ENCODE measurements at regions not wholly inside any gene's neighbourhood (a gene's known extent, or its start where the extent isn't known, plus 50 kb on each side); places are given as distances from the start of the nearest gene placed in this dataset.
"Not testable (repeated sequence)": the region's sequence is repeated elsewhere in the genome, so short reads cannot be mapped to it uniquely, and the experiment has no call there.

- Mint-ChIP-seq H3K9me3 (no peaks in the 10 kb centered on the region), H3K36me3 (no peaks in the 10 kb centered on the region), H3K27me3 (no peaks in the 10 kb centered on the region), H3K27ac (no peak overlapping the region), H3K4me3 (no peak overlapping the region), H3K4me1 (no peaks in the 10 kb centered on the region)
- CTCF ChIA-PET, result interaction anchor here (1.0 kb wide), 1 partner anchor 551 kb away, joined by 4 read pairs; no protein-coding TSS in a partner anchor
- DNase-seq, result no peak
Observed at GRCh38 chrX:138191998-138192397, 519.5 kb downstream of the FGF13 start.

- no peak for DNase-seq
- CTCF ChIA-PET, result no interaction called here
- H3K9me3 Mint-ChIP-seq, result no peaks in the 10 kb centered on the region
- H3K27me3 Mint-ChIP-seq, result no peaks in the 10 kb centered on the region
- no peak overlapping the region for H3K27ac Mint-ChIP-seq
- H3K4me3 Mint-ChIP-seq, result no peak overlapping the region
- H3K36me3 Mint-ChIP-seq, result no peaks in the 10 kb centered on the region
- H3K4me1 Mint-ChIP-seq, result no peaks in the 10 kb centered on the region
Observed at GRCh38 chrX:138229718-138230117, 481.8 kb downstream of the FGF13 start.

- Mint-ChIP-seq H3K4me1 (no peaks in the 10 kb centered on the region), H3K4me3 (no peak overlapping the region), H3K9me3 (no peaks in the 10 kb centered on the region), H3K27ac (no peak overlapping the region), H3K36me3 (no peaks in the 10 kb centered on the region), H3K27me3 (no peaks in the 10 kb centered on the region)
- DNase-seq, result no peak
- CTCF ChIA-PET, result no interaction called here
Observed at GRCh38 chrX:138240266-138240665, 471.3 kb downstream of the FGF13 start.

GRCh38 chrX:138254001-138254400, 457.5 kb downstream of the FGF13 start:
- H3K4me3 Mint-ChIP-seq, result no peak overlapping the region
- no peaks in the 10 kb centered on the region for H3K27me3 Mint-ChIP-seq

GRCh38 chrX:138255373-138255772, 456.1 kb downstream of the FGF13 start:
- no peak for DNase-seq
- no peak overlapping the region for H3K4me3 Mint-ChIP-seq
- no peaks in the 10 kb centered on the region for H3K36me3 Mint-ChIP-seq
- no peaks in the 10 kb centered on the region for H3K4me1 Mint-ChIP-seq
- no peak overlapping the region for H3K27ac Mint-ChIP-seq
- H3K27me3 Mint-ChIP-seq, result no peaks in the 10 kb centered on the region
- no peaks in the 10 kb centered on the region for H3K9me3 Mint-ChIP-seq
- CTCF ChIA-PET, result no interaction called here

More at GRCh38 chrX:138254001-138254400, 457.5 kb downstream of the FGF13 start:
- CTCF ChIA-PET, result no interaction called here
- no peaks in the 10 kb centered on the region for H3K36me3 Mint-ChIP-seq
- H3K9me3 Mint-ChIP-seq, result no peaks in the 10 kb centered on the region
- no peak for DNase-seq
- H3K27ac Mint-ChIP-seq, result no peak overlapping the region
- no peaks in the 10 kb centered on the region for H3K4me1 Mint-ChIP-seq

GRCh38 chrX:138264095-138264494, 447.4 kb downstream of the FGF13 start:
- H3K27ac Mint-ChIP-seq, H3K9me3 Mint-ChIP-seq, H3K36me3 Mint-ChIP-seq, H3K4me3 Mint-ChIP-seq, CTCF ChIA-PET, DNase-seq, H3K4me1 Mint-ChIP-seq, H3K27me3 Mint-ChIP-seq: not testable (repeated sequence)

GRCh38 chrX:138270931-138271330, 440.6 kb downstream of the FGF13 start:
- no peak overlapping the region for H3K4me3 Mint-ChIP-seq
- H3K27me3 Mint-ChIP-seq, result no peaks in the 10 kb centered on the region
- peaks cover 3% of the 10 kb centered on the region for H3K9me3 Mint-ChIP-seq
- no peak for DNase-seq
- no peaks in the 10 kb centered on the region for H3K4me1 Mint-ChIP-seq
- CTCF ChIA-PET, result no interaction called here
- H3K36me3 Mint-ChIP-seq, result no peaks in the 10 kb centered on the region
- no peak overlapping the region for H3K27ac Mint-ChIP-seq

GRCh38 chrX:138282598-138283150, 428.8 kb downstream of the FGF13 start:
- H3K4me3 Mint-ChIP-seq, CTCF ChIA-PET, H3K27ac Mint-ChIP-seq, H3K36me3 Mint-ChIP-seq, H3K9me3 Mint-ChIP-seq, DNase-seq, H3K4me1 Mint-ChIP-seq, H3K27me3 Mint-ChIP-seq: not testable (repeated sequence)

GRCh38 chrX:138287205-138287877, 424.2 kb downstream of the FGF13 start:
- Mint-ChIP-seq H3K4me1 (no peaks in the 10 kb centered on the region), H3K4me3 (no peak overlapping the region), H3K9me3 (no peaks in the 10 kb centered on the region), H3K27me3 (no peaks in the 10 kb centered on the region), H3K36me3 (no peaks in the 10 kb centered on the region), H3K27ac (no peak overlapping the region)
- no peak for DNase-seq
- CTCF ChIA-PET, result no interaction called here

- Mint-ChIP-seq H3K27me3 (no peaks in the 10 kb centered on the region), H3K27ac (no peak overlapping the region), H3K4me1 (no peaks in the 10 kb centered on the region), H3K36me3 (no peaks in the 10 kb centered on the region), H3K4me3 (no peak overlapping the region), H3K9me3 (no peaks in the 10 kb centered on the region)
- CTCF ChIA-PET, result no interaction called here
- no peak for DNase-seq
Observed at GRCh38 chrX:138294951-138295350, 416.6 kb downstream of the FGF13 start.

- Mint-ChIP-seq H3K9me3 (no peaks in the 10 kb centered on the region), H3K27ac (no peak overlapping the region), H3K36me3 (no peaks in the 10 kb centered on the region), H3K4me1 (no peaks in the 10 kb centered on the region), H3K4me3 (no peak overlapping the region), H3K27me3 (no peaks in the 10 kb centered on the region)
- CTCF ChIA-PET, result no interaction called here
- DNase-seq, result no peak
Observed at GRCh38 chrX:138298268-138298667, 413.2 kb downstream of the FGF13 start.

GRCh38 chrX:138345801-138346200, 365.7 kb downstream of the FGF13 start:
- Mint-ChIP-seq H3K27me3 (no peaks in the 10 kb centered on the region), H3K9me3 (no peaks in the 10 kb centered on the region), H3K27ac (no peak overlapping the region), H3K4me3 (no peak overlapping the region), H3K4me1 (no peaks in the 10 kb centered on the region), H3K36me3 (no peaks in the 10 kb centered on the region)
- CTCF ChIA-PET, result no interaction called here
- no peak for DNase-seq

GRCh38 chrX:138349351-138349750, 362.2 kb downstream of the FGF13 start:
- Mint-ChIP-seq H3K4me1 (no peaks in the 10 kb centered on the region), H3K36me3 (no peaks in the 10 kb centered on the region), H3K27me3 (no peaks in the 10 kb centered on the region), H3K9me3 (no peaks in the 10 kb centered on the region), H3K4me3 (no peak overlapping the region), H3K27ac (no peak overlapping the region)
- CTCF ChIA-PET, result no interaction called here
- DNase-seq, result no peak

GRCh38 chrX:138378876-138379275, 332.6 kb downstream of the FGF13 start:
- DNase-seq, result no peak
- Mint-ChIP-seq H3K4me1 (no peaks in the 10 kb centered on the region), H3K9me3 (peaks cover 4% of the 10 kb centered on the region), H3K36me3 (no peaks in the 10 kb centered on the region), H3K27me3 (no peaks in the 10 kb centered on the region), H3K27ac (no peak overlapping the region), H3K4me3 (no peak overlapping the region)
- CTCF ChIA-PET, result no interaction called here

- H3K4me3 Mint-ChIP-seq, result no peak overlapping the region
- CTCF ChIA-PET, result no interaction called here
- no peaks in the 10 kb centered on the region for H3K36me3 Mint-ChIP-seq
- DNase-seq, result no peak
- no peaks in the 10 kb centered on the region for H3K9me3 Mint-ChIP-seq
- no peaks in the 10 kb centered on the region for H3K27me3 Mint-ChIP-seq
- no peak overlapping the region for H3K27ac Mint-ChIP-seq
- H3K4me1 Mint-ChIP-seq, result no peaks in the 10 kb centered on the region
Observed at GRCh38 chrX:138408101-138408500, 303.4 kb downstream of the FGF13 start.

- Mint-ChIP-seq H3K36me3 (no peaks in the 10 kb centered on the region), H3K4me3 (no peak overlapping the region), H3K4me1 (no peaks in the 10 kb centered on the region), H3K27ac (no peak overlapping the region), H3K9me3 (peaks cover 1% of the 10 kb centered on the region), H3K27me3 (no peaks in the 10 kb centered on the region)
- DNase-seq, result no peak
- CTCF ChIA-PET, result no interaction called here
Observed at GRCh38 chrX:138411048-138411447, 300.5 kb downstream of the FGF13 start.

Measured in activated naive CD4-positive, alpha-beta T cell treated with anti-CD3 and anti-CD28 coated beads, Interleukin-2, amount 10 ng/mL, durations not matched to agents 7 days and 5 days (primary cell).